GM10266 (cell line): ENCODE measurements at regions not wholly inside any gene's neighbourhood (a gene's known extent, or its start where the extent isn't known, plus 50 kb on each side); places are given as distances from the start of the nearest gene placed in this dataset.

ENCODE experiments used
- DNase-seq: peaks from one replicate; pipeline ENCODE4 v3.0.0; 2012; ENCODE audit errors: extremely low spot score
- TF ChIP-seq, protein P1 (sequence below): IDR thresholded peaks from 2 replicates; pipeline ENCODE4 v1.5.1; 2012; ENCODE audit warnings: mild to moderate bottlenecking, low read depth; ENCODE audit not compliant: control insufficient read depth, insufficient read depth; ENCODE audit errors: missing control alignments

DNA sequence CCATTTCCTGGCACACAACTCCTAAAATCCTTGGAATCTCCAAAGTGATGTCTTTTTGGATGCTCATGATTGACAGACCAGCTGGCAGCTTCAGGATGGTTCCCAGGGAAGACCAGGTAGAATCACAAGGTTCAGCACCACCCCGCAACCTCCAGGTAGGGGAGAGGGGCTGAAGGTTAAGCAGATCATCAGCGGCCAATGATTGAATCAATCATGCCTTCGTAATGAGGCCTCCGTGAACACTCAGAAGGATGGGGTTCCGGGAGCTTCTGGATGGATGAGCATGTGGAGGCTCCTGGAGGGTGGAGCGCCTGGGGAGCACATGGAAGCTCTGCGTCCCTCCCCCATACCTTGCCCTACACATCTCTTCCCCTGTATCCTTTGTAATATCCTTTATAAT is 185.9 kb downstream of the SEC14L1 start:
- no peak for DNase-seq
- TF ChIP-seq, protein P1, sequence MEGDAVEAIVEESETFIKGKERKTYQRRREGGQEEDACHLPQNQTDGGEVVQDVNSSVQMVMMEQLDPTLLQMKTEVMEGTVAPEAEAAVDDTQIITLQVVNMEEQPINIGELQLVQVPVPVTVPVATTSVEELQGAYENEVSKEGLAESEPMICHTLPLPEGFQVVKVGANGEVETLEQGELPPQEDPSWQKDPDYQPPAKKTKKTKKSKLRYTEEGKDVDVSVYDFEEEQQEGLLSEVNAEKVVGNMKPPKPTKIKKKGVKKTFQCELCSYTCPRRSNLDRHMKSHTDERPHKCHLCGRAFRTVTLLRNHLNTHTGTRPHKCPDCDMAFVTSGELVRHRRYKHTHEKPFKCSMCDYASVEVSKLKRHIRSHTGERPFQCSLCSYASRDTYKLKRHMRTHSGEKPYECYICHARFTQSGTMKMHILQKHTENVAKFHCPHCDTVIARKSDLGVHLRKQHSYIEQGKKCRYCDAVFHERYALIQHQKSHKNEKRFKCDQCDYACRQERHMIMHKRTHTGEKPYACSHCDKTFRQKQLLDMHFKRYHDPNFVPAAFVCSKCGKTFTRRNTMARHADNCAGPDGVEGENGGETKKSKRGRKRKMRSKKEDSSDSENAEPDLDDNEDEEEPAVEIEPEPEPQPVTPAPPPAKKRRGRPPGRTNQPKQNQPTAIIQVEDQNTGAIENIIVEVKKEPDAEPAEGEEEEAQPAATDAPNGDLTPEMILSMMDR = no peak

DNA sequence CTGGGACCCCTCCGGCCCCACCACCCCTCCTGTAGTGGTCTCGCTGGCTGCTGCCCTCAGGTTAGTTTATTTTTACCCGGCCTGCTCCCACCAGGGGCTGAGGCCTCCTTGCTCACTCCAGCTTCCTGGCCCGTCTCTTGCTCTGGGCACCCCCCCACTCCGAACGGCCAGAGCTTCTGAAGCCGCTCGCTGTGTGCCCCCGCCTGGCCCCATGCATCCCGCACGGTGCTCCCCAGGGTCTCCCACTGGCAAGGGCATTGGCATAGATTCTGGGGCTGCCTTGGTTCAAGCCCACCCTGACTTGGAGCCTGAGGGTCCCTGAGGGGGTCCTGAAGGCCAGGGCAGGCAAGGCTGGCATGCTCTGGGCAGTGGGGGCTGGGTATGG is 186.4 kb downstream of the SEC14L1 start:
- TF ChIP-seq, protein P1 = no peak
- DNase-seq = no peak

DNA sequence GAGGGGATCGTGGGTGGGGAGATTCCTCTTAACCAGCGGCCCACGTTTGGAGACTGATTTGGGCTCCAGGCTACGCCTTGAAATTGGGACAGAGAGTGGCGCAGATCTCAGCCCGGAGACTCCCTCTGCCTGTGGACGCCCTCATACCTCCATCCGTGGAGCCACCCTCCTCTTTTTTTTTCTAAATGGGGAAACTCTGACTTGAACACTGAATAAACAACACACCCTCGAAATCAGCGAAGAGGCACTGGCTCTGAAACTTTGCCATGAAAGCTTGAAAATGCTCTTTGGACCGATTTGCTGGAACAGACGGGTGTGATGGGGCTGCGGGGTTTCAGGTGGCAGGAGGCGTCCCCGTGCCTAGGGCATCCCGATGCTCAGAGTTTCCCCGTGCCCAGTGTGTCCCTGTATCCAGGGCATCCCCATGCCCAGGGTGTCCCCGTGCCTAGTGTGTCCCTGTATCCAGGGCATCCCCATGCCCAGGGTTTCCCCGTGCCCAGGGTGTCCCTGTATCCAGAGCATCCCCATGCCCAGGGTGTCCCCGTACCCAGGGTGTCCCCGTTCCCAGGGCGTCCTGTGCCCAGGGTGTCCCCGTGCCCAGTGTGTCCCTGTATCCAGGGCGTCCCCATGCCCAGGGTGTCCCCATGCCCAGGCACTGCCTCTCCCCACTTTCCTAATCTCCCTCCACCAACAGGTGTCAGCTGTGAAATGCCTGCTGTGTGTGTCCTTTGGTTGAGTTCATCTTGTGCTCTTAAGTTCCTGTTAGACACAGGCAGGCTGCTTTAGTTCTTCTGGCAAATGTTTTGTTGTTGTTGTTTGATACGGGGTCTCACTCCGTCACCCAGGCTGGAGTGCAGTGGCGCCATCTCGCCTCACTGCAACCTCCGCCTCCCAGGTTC is 187.0 kb downstream of the SEC14L1 start:
- DNase-seq = no peak
- TF ChIP-seq, protein P1 = no peak

DNA sequence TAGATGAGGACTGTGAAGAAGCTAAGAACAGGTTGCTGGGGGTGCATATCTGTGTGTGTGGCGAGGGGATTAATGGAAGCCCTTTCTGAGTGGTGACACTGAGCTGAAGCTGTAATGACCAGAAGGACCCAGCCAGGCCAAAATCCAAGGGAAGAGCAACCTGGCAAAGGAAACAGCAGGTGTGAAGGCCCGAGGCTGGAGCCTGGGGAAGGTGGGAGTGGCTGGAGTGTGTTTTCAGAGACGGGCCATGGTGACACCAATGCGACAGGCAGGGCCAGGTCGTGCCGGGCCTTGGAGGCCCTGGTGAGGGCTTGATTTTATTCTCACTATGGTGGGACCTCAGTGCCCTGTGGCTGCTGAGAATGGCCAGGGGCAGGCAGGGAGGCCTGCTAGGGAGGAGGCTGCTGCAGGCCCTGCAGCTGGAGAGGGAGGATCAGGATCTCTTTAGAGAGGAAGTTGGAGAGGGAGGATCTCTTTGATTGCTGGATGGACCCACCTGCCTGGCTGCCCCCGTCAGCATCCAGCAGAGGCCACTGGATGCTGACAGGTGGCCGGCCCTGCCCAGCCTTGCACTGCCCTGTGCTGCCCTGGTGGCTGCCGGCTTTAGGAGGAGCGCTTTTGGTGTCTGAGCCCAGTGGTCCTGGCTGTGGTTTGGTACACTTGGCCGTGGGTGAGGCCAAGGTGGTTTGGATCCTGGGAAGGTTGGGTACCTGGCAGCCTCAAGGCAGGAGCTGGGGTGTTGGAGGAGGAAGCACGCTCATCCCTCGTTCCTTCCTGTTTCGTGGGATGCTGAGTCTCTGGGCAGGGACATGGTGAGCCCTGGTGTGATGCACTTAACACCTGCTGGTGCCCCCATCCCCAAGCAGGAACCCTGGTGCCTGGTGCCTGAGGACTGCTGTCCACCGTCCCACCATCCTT is 188.3 kb downstream of the SEC14L1 start:
- no peak for DNase-seq
- TF ChIP-seq, protein P1 = no peak

DNA sequence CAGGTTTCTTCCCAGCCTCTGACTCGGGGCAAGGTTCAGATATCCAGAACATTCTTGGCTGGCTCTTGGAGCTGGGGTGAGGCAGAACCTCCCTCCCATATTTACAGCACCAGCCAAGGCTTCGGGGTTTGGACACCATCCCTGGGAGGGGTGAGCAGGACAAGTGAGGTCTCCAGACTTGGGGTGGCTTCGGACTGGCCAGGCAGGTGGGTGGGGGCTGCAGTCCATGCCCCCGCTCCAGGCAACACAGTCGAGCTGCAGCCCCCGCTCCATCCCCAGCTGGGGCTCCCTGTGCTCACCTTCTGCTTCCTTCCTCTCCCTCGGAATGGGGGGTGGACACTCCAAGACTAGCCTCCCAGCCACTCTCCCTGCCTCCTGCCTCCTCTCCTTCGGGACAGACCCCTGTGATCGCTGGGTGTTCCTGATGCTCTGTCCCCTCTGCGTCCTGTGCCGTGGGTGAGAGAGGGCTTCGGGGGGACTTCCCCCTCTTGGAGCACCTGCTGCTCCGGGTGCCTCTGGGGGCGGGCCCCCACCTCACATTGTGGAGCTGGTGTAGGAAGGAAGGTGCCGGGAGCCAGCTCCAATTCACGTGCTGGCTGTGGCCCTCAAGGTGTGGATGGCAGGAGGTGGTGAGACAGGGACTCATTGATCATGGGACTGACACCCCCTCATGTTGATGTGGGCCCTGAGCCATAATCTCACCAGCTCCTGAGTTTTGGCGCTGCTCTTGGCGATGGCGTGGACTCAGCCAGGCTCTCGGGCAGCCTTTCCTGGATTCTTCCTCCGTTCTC is 189.2 kb downstream of the SEC14L1 start:
- DNase-seq = no peak
- TF ChIP-seq, protein P1 = no peak

DNA sequence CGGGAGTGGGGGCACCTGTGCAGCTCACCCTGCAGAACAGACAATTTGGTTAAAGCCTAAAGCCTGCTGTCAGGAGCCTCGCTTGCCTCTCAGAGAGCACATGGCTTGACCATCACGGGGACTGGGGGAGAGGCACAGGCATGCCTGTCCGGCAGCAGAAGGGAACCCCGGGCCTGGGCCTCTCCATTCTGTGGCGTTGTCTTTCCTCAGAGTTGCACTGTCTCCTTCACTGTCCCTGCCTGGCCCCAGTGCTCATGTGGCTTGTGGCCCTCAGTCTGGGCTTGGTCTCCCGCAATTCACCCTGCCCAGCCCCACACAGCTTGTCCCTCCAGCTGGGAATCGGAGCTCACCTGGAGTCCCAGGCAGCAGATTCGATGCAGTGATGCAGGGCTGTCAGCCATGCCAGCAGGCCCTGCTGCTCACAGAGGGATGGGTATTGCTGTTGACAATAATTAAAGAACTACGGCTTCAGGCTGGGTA is 189.9 kb downstream of the SEC14L1 start:
- no peak for DNase-seq
- TF ChIP-seq, protein P1 = no peak
